HG03439 (cell line): ENCODE measurements at regions not wholly inside any gene's neighbourhood (a gene's known extent, or its start where the extent isn't known, plus 50 kb on each side); places are given as distances from the start of the nearest gene placed in this dataset.
"Not testable (repeated sequence)": the region's sequence is repeated elsewhere in the genome, so short reads cannot be mapped to it uniquely, and the experiment has no call there.

Experiments used
- ATAC-seq: cut with Tn5 transposase; IDR thresholded peaks from one replicate; pipeline ENCODE4 v1.9.1; 2021; ENCODE audit warnings: mild to moderate bottlenecking, moderate library complexity; ENCODE audit not compliant: unreplicated experiment

- no peak for ATAC-seq
These were observed 99.6 kb upstream of the USP24 start for GRCh38 chr1:55314740-55315139.

GRCh38 chr1:55313903-55314302 is 98.7 kb upstream of the USP24 start:
- ATAC-seq, result no peak

- no peak for ATAC-seq
These were observed 96.8 kb upstream of the USP24 start for GRCh38 chr1:55311979-55312378.

GRCh38 chr1:55311057-55311641 is 96.0 kb upstream of the USP24 start:
- ATAC-seq, result no peak

- no peak for ATAC-seq
These were observed 95.4 kb upstream of the USP24 start for GRCh38 chr1:55310505-55310971.

GRCh38 chr1:55309786-55310504 is 94.8 kb upstream of the USP24 start:
- ATAC-seq, result no peak

- ATAC-seq, result no peak
These were observed 93.9 kb upstream of the USP24 start for GRCh38 chr1:55309053-55309452.

GRCh38 chr1:55305735-55306134 is 90.6 kb upstream of the USP24 start:
- ATAC-seq, result no peak

GRCh38 chr1:55304229-55304740 is 89.1 kb upstream of the USP24 start:
- ATAC-seq, result no peak

- no peak for ATAC-seq
These were observed 87.8 kb upstream of the USP24 start for GRCh38 chr1:55302972-55303371.

- ATAC-seq, result no peak
These were observed 86.7 kb upstream of the USP24 start for GRCh38 chr1:55301912-55302311.

GRCh38 chr1:55300975-55301374 is 85.8 kb upstream of the USP24 start:
- ATAC-seq, result no peak

GRCh38 chr1:55298167-55298894 is 83.2 kb upstream of the USP24 start:
- no peak for ATAC-seq

- ATAC-seq, result not testable (repeated sequence)
These were observed 81.1 kb upstream of the USP24 start for GRCh38 chr1:55296247-55296646.

GRCh38 chr1:55289614-55290013 is 74.5 kb upstream of the USP24 start:
- ATAC-seq, result no peak

- ATAC-seq, result no peak
These were observed 73.9 kb upstream of the USP24 start for GRCh38 chr1:55289042-55289441.

GRCh38 chr1:55288245-55288644 is 73.1 kb upstream of the USP24 start:
- peak; percentile 82 for ATAC-seq

- peak; percentile 46 for ATAC-seq
These were observed 72.6 kb upstream of the USP24 start for GRCh38 chr1:55287723-55288122.

- ATAC-seq, result no peak
These were observed 71.9 kb upstream of the USP24 start for GRCh38 chr1:55286856-55287602.

- no peak for ATAC-seq
These were observed 70.7 kb upstream of the USP24 start for GRCh38 chr1:55285834-55286233.

- no peak for ATAC-seq
These were observed 69.7 kb upstream of the USP24 start for GRCh38 chr1:55284856-55285255.
